GM19395 (cell line): ENCODE measurements at regions not wholly inside any gene's neighbourhood (a gene's known extent, or its start where the extent isn't known, plus 50 kb on each side); places are given as distances from the start of the nearest gene placed in this dataset.
A peak's percentile ranks its signal among the peaks of the same experiment; 100 is the strongest.
"Not testable (repeated sequence)": the region's sequence is repeated elsewhere in the genome, so short reads cannot be mapped to it uniquely, and the experiment has no call there.

ENCODE experiments used
- ATAC-seq: cut with Tn5 transposase; IDR thresholded peaks from one replicate; pipeline ENCODE4 v1.9.1; 2021; ENCODE audit warnings: mild to moderate bottlenecking, moderate library complexity; ENCODE audit not compliant: unreplicated experiment

GRCh38 chr5:176060472-176061268 lies 92.6 kb upstream of the THOC3 start:
- peak; percentile 77 for ATAC-seq

GRCh38 chr5:176061269-176061622 lies 93.1 kb upstream of the THOC3 start:
- not testable (repeated sequence) for ATAC-seq

- not testable (repeated sequence) for ATAC-seq
Observed at GRCh38 chr5:176061660-176062059, 93.5 kb upstream of the THOC3 start.

- ATAC-seq: not testable (repeated sequence)
Observed at GRCh38 chr5:176066262-176066945, 98.3 kb upstream of the THOC3 start.

GRCh38 chr5:176067162-176067561 lies 99.0 kb upstream of the THOC3 start:
- ATAC-seq: not testable (repeated sequence)

- ATAC-seq: not testable (repeated sequence)
Observed at GRCh38 chr5:176067948-176068347, 99.8 kb upstream of the THOC3 start.

GRCh38 chr5:176073996-176074571 lies 106.0 kb upstream of the THOC3 start:
- ATAC-seq: not testable (repeated sequence)

GRCh38 chr5:176083717-176084116 lies 115.6 kb upstream of the THOC3 start:
- ATAC-seq: not testable (repeated sequence)

- ATAC-seq: not testable (repeated sequence)
Observed at GRCh38 chr5:176103083-176103482, 135.0 kb upstream of the THOC3 start.

GRCh38 chr5:176112888-176113287 lies 125.3 kb upstream of the SIMC1 start:
- ATAC-seq: not testable (repeated sequence)

GRCh38 chr5:176113673-176114335 lies 124.4 kb upstream of the SIMC1 start:
- not testable (repeated sequence) for ATAC-seq

GRCh38 chr5:176114825-176115224 lies 123.4 kb upstream of the SIMC1 start:
- not testable (repeated sequence) for ATAC-seq

GRCh38 chr5:176117699-176118238 lies 120.5 kb upstream of the SIMC1 start:
- not testable (repeated sequence) for ATAC-seq

GRCh38 chr5:176122361-176122760 lies 115.9 kb upstream of the SIMC1 start:
- ATAC-seq: not testable (repeated sequence)

- not testable (repeated sequence) for ATAC-seq
Observed at GRCh38 chr5:176124120-176124519, 114.1 kb upstream of the SIMC1 start.

GRCh38 chr5:176131771-176132170 lies 106.5 kb upstream of the SIMC1 start:
- no peak for ATAC-seq

- ATAC-seq: no peak
Observed at GRCh38 chr5:176132471-176133288, 105.5 kb upstream of the SIMC1 start.

- no peak for ATAC-seq
Observed at GRCh38 chr5:176133289-176133870, 104.8 kb upstream of the SIMC1 start.

- ATAC-seq: no peak
Observed at GRCh38 chr5:176133877-176134276, 104.3 kb upstream of the SIMC1 start.
